ENCODE measurements at regions not wholly inside any gene's neighbourhood (a gene's known extent, or its start where the extent isn't known, plus 50 kb on each side); places are given as distances from the start of the nearest gene placed in this dataset.

GRCh38 chr2:217149087-217149660 is 289.3 kb upstream of the TNP1 start:
- no peak for DNase-seq

- no peak for DNase-seq
Measured at GRCh38 chr2:217147818-217148217, 288.0 kb upstream of the TNP1 start.

- no peak for DNase-seq
Measured at GRCh38 chr2:217146956-217147355, 287.1 kb upstream of the TNP1 start.

- no peak for DNase-seq
Measured at GRCh38 chr2:217142649-217143266, 282.9 kb upstream of the TNP1 start.

GRCh38 chr2:217138284-217138683 is 278.4 kb upstream of the TNP1 start:
- DNase-seq, result no peak

- DNase-seq, result no peak
Measured at GRCh38 chr2:217127744-217128143, 267.9 kb upstream of the TNP1 start.

GRCh38 chr2:217125014-217125413 is 265.1 kb upstream of the TNP1 start:
- no peak for DNase-seq

GRCh38 chr2:217124050-217124449 is 264.2 kb upstream of the TNP1 start:
- no peak for DNase-seq

GRCh38 chr2:217121565-217121964 is 261.7 kb upstream of the TNP1 start:
- DNase-seq, result no peak

- DNase-seq, result no peak
Measured at GRCh38 chr2:217120429-217120828, 260.6 kb upstream of the TNP1 start.

GRCh38 chr2:217118559-217119284 is 258.9 kb upstream of the TNP1 start:
- DNase-seq, result no peak

- DNase-seq, result no peak
Measured at GRCh38 chr2:217117523-217117922, 257.7 kb upstream of the TNP1 start.

- no peak for DNase-seq
Measured at GRCh38 chr2:217116610-217117009, 256.7 kb upstream of the TNP1 start.

GRCh38 chr2:217114117-217114516 is 254.3 kb upstream of the TNP1 start:
- DNase-seq, result no peak

- DNase-seq, result no peak
Measured at GRCh38 chr2:217113491-217113890, 253.6 kb upstream of the TNP1 start.

GRCh38 chr2:217110550-217110949 is 250.7 kb upstream of the TNP1 start:
- DNase-seq, result no peak

GRCh38 chr2:217108575-217109027 is 248.7 kb upstream of the TNP1 start:
- DNase-seq, result no peak

- DNase-seq, result no peak
Measured at GRCh38 chr2:217108086-217108485, 248.2 kb upstream of the TNP1 start.

- no peak for DNase-seq
Measured at GRCh38 chr2:217107480-217107879, 247.6 kb upstream of the TNP1 start.

GRCh38 chr2:217106650-217107014 is 246.8 kb upstream of the TNP1 start:
- DNase-seq, result no peak

- no peak for DNase-seq
Measured at GRCh38 chr2:217105733-217106649, 246.1 kb upstream of the TNP1 start.

GRCh38 chr2:217103752-217104545 is 244.1 kb upstream of the TNP1 start:
- DNase-seq, result no peak
